ES-I3 (cell line): ENCODE measurements at regions not wholly inside any gene's neighbourhood (a gene's known extent, or its start where the extent isn't known, plus 50 kb on each side); places are given as distances from the start of the nearest gene placed in this dataset.

Source experiments
- H3K36me3 ChIP-seq: 2 replicates; pipeline ENCODE4 v1.6.1; 2013; ENCODE audit warnings: mild to moderate bottlenecking, low read length, control low read depth, moderate library complexity; ENCODE audit not compliant: insufficient read depth
- H3K4me1 ChIP-seq: 2 replicates; pipeline ENCODE4 v1.6.1; 2013; ENCODE audit warnings: mild to moderate bottlenecking, control low read depth, low read length; ENCODE audit not compliant: insufficient read depth
- H3K9ac ChIP-seq: 2 replicates; pipeline ENCODE4 v1.6.1; 2013; ENCODE audit warnings: low read depth, mild to moderate bottlenecking, low read length, moderate library complexity
- H3K9me3 ChIP-seq: 2 replicates; pipeline ENCODE4 v1.6.1; 2013; ENCODE audit warnings: mild to moderate bottlenecking, low read length, moderate library complexity; ENCODE audit not compliant: control insufficient read depth, insufficient read depth

DNA sequence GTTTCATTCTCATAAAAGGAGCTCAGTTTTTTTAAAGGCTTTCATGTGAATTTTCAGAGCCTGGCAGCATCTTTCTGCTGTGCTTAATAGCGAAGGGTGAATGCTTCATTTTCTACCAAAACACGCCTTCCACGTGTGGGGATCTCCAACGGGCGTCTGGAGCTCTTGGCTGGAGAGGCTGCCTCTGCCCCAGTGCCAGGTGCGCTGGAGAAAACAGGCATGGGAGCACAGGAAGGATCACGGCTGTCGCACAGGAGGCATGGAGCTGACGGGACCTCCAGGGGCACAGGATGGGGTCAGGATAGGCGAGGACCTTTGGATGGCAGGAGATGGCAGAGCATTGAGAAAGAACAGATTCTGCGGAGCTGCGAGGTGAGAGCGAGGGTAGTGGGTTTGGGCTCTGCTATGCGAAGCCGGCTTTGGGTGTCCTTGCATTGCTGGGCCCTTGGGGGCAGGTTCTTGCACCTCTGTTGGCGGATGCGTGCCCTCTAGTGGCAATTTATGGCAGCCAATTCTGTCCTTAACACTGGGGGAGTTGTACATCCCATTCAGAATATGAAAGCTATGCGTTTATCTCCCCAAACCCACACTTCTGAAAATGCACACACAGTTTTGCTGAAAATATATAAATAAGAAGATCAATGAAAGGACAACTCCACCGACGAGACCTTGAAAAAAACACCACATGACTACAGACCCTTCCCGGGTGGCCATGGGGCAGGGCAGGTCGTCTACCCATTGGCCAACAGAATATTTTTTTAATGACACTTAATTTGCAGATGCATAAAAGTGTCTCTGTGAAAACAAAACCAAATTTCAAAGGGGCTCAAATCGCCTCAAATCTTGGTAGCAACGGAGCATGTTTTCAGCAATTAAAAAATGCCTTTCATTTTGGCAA is 90.4 kb upstream of the SLC35G4 start:
- Histone ChIP-seq H3K36me3 (no peaks in the 10 kb centered on the region), H3K9me3 (no peaks in the 10 kb centered on the region), H3K4me1 (no peaks in the 10 kb centered on the region), H3K9ac (no peak overlapping the region)

- Histone ChIP-seq H3K4me1 (no peaks in the 10 kb centered on the region), H3K9me3 (no peaks in the 10 kb centered on the region), H3K36me3 (no peaks in the 10 kb centered on the region), H3K9ac (no peak overlapping the region)
These were observed 91.7 kb upstream of the SLC35G4 start for GRCh38 chr18:11517704-11518103.

- Histone ChIP-seq H3K9me3 (no peaks in the 10 kb centered on the region), H3K4me1 (no peaks in the 10 kb centered on the region), H3K9ac (no peak overlapping the region), H3K36me3 (no peaks in the 10 kb centered on the region)
These were observed 92.5 kb upstream of the SLC35G4 start for GRCh38 chr18:11516751-11517503.

GRCh38 chr18:11514267-11514666 is 95.1 kb upstream of the SLC35G4 start:
- Histone ChIP-seq H3K9ac (no peak overlapping the region), H3K4me1 (no peaks in the 10 kb centered on the region), H3K9me3 (no peaks in the 10 kb centered on the region), H3K36me3 (no peaks in the 10 kb centered on the region)

- Histone ChIP-seq H3K9ac (no peak overlapping the region), H3K9me3 (no peaks in the 10 kb centered on the region)
These were observed 97.0 kb upstream of the SLC35G4 start for GRCh38 chr18:11512096-11513025.

GRCh38 chr18:11511434-11512095 is 97.8 kb upstream of the SLC35G4 start:
- Histone ChIP-seq H3K36me3 (no peaks in the 10 kb centered on the region), H3K9me3 (no peaks in the 10 kb centered on the region), H3K4me1 (no peaks in the 10 kb centered on the region), H3K9ac (no peak overlapping the region)

More at GRCh38 chr18:11512096-11513025, 97.0 kb upstream of the SLC35G4 start:
- Histone ChIP-seq H3K4me1 (no peaks in the 10 kb centered on the region), H3K36me3 (no peaks in the 10 kb centered on the region)

- no peaks in the 10 kb centered on the region for H3K36me3 ChIP-seq
- H3K4me1 ChIP-seq = no peaks in the 10 kb centered on the region
- H3K9me3 ChIP-seq = no peaks in the 10 kb centered on the region
- no peak overlapping the region for H3K9ac ChIP-seq
These were observed 102.5 kb upstream of the SLC35G4 start for GRCh38 chr18:11506856-11507255.

DNA sequence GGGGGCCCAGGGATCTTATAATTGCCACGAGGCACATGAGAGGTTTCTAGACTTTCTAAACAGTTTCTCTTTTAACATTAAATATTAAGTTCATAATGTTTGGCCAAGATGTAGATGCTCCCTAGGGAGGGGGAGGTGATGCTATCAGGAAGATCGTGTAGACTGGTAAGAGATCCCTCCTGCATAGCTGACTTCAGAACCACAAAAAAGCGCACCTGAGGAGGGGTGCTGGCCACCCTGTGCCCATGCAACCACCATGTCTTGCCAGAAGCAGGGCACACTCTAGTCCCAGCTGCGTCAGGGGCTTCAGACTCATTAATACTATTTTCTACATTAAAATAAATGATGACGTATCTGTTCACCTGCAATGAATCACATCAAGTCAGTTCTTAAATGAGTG is 103.4 kb upstream of the SLC35G4 start:
- Histone ChIP-seq H3K36me3 (no peaks in the 10 kb centered on the region), H3K4me1 (no peaks in the 10 kb centered on the region), H3K9ac (no peak overlapping the region), H3K9me3 (no peaks in the 10 kb centered on the region)

- no peaks in the 10 kb centered on the region for H3K36me3 ChIP-seq
- no peaks in the 10 kb centered on the region for H3K9me3 ChIP-seq
These were observed 104.4 kb upstream of the SLC35G4 start for GRCh38 chr18:11504962-11505361.

GRCh38 chr18:11502368-11502767 is 107.0 kb upstream of the SLC35G4 start:
- Histone ChIP-seq H3K36me3 (no peaks in the 10 kb centered on the region), H3K9ac (no peak overlapping the region), H3K4me1 (peaks cover 9% of the 10 kb centered on the region; the same call in 1 of the 2 replicates), H3K9me3 (no peaks in the 10 kb centered on the region)

More at GRCh38 chr18:11504962-11505361, 104.4 kb upstream of the SLC35G4 start:
- Histone ChIP-seq H3K9ac (no peak overlapping the region), H3K4me1 (peaks cover 4% of the 10 kb centered on the region; the same call in 1 of the 2 replicates)

GRCh38 chr18:11501352-11501751 is 108.0 kb upstream of the SLC35G4 start:
- H3K4me1 ChIP-seq = peaks cover 9% of the 10 kb centered on the region; the same call in 1 of the 2 replicates
- no peaks in the 10 kb centered on the region for H3K9me3 ChIP-seq
- H3K9ac ChIP-seq = no peak overlapping the region
- H3K36me3 ChIP-seq = no peaks in the 10 kb centered on the region

GRCh38 chr18:11500153-11501122 is 109.0 kb upstream of the SLC35G4 start:
- H3K9me3 ChIP-seq = no peaks in the 10 kb centered on the region
- no peaks in the 10 kb centered on the region for H3K36me3 ChIP-seq
- peaks cover 9% of the 10 kb centered on the region; the same call in 1 of the 2 replicates for H3K4me1 ChIP-seq
- no peak overlapping the region for H3K9ac ChIP-seq

- no peaks in the 10 kb centered on the region for H3K9me3 ChIP-seq
- H3K9ac ChIP-seq = no peak overlapping the region
- peaks cover 9% of the 10 kb centered on the region; the same call in 1 of the 2 replicates for H3K4me1 ChIP-seq
- H3K36me3 ChIP-seq = no peaks in the 10 kb centered on the region
These were observed 110.6 kb upstream of the SLC35G4 start for GRCh38 chr18:11498821-11499220.
